Neural crest cell (in vitro differentiated cells): ENCODE measurements at regions not wholly inside any gene's neighbourhood (a gene's known extent, or its start where the extent isn't known, plus 50 kb on each side); places are given as distances from the start of the nearest gene placed in this dataset.
"Not testable (repeated sequence)": the region's sequence is repeated elsewhere in the genome, so short reads cannot be mapped to it uniquely, and the experiment has no call there.

Source experiments
- DNase-seq: peaks from one replicate; pipeline ENCODE4 v3.0.0; 2021; ENCODE audit warnings: low read depth, mixed read lengths, low spot score
- H3K27ac Mint-ChIP-seq: one replicate; pipeline ENCODE4 v1.8.0; 2021; ENCODE audit warnings: mild to moderate bottlenecking, mixed read lengths; ENCODE audit not compliant: unreplicated experiment
- H3K27me3 Mint-ChIP-seq: 2 replicates; pipeline ENCODE4 v1.8.0; 2021; ENCODE audit warnings: low read depth, mild to moderate bottlenecking, mixed read lengths
- H3K36me3 Mint-ChIP-seq: 2 replicates; pipeline ENCODE4 v1.8.0; 2021; ENCODE audit warnings: low read depth, mild to moderate bottlenecking, mixed read lengths
- H3K4me1 Mint-ChIP-seq: 2 replicates; pipeline ENCODE4 v1.8.0; 2021; ENCODE audit warnings: mixed read lengths
- H3K4me3 Mint-ChIP-seq: one replicate; pipeline ENCODE4 v1.8.0; 2021; ENCODE audit warnings: mild to moderate bottlenecking, mixed read lengths
- H3K9me3 Mint-ChIP-seq: 2 replicates; pipeline ENCODE4 v1.8.0; 2021; ENCODE audit warnings: mixed read lengths
- CTCF ChIP-seq: fragments of 200-600 bp; sonication (generic); conservative IDR thresholded peaks from 2 replicates; pipeline ENCODE4 v1.5.0; 2021; ENCODE audit warnings: antibody characterized with exemption, mild to moderate bottlenecking

GRCh38 chr4:17436047-17436749 lies 75.7 kb downstream of the QDPR start:
- H3K4me3 Mint-ChIP-seq, H3K36me3 Mint-ChIP-seq, H3K9me3 Mint-ChIP-seq, H3K27ac Mint-ChIP-seq, DNase-seq, H3K4me1 Mint-ChIP-seq, H3K27me3 Mint-ChIP-seq: not testable (repeated sequence)

GRCh38 chr4:17433827-17434226 lies 78.1 kb downstream of the QDPR start:
- DNase-seq: no peak
- Mint-ChIP-seq H3K4me3 (no peak overlapping the region), H3K36me3 (no peaks in the 10 kb centered on the region), H3K27me3 (no peaks in the 10 kb centered on the region), H3K27ac (no peak overlapping the region), H3K4me1 (no peaks in the 10 kb centered on the region), H3K9me3 (peaks cover 7% of the 10 kb centered on the region)
- no peak for TF ChIP-seq CTCF

- no peak for DNase-seq
- no peak for TF ChIP-seq CTCF
- H3K36me3 Mint-ChIP-seq: no peaks in the 10 kb centered on the region
- H3K27ac Mint-ChIP-seq: no peak overlapping the region
- H3K4me3 Mint-ChIP-seq: no peak overlapping the region
- no peaks in the 10 kb centered on the region for H3K27me3 Mint-ChIP-seq
- peaks cover 4% of the 10 kb centered on the region for H3K4me1 Mint-ChIP-seq
- H3K9me3 Mint-ChIP-seq: peaks cover 7% of the 10 kb centered on the region
Observed at GRCh38 chr4:17427991-17428390, 83.9 kb downstream of the QDPR start.

GRCh38 chr4:17426222-17426621 lies 85.7 kb downstream of the QDPR start:
- no peak for DNase-seq
- Mint-ChIP-seq H3K27me3 (no peaks in the 10 kb centered on the region), H3K4me3 (no peak overlapping the region), H3K27ac (no peak overlapping the region), H3K9me3 (peaks cover 2% of the 10 kb centered on the region), H3K4me1 (peaks cover 4% of the 10 kb centered on the region), H3K36me3 (no peaks in the 10 kb centered on the region)
- no peak for TF ChIP-seq CTCF

- no peak for TF ChIP-seq CTCF
- Mint-ChIP-seq H3K36me3 (peaks cover 13% of the 10 kb centered on the region), H3K4me1 (no peaks in the 10 kb centered on the region), H3K27ac (no peak overlapping the region), H3K9me3 (peaks cover 14% of the 10 kb centered on the region), H3K4me3 (no peak overlapping the region), H3K27me3 (no peaks in the 10 kb centered on the region)
- DNase-seq: no peak
Observed at GRCh38 chr4:17418010-17418409, 93.9 kb downstream of the QDPR start.

- no peak for TF ChIP-seq CTCF
- Mint-ChIP-seq H3K36me3 (peaks cover 13% of the 10 kb centered on the region), H3K9me3 (peaks cover 14% of the 10 kb centered on the region), H3K27me3 (no peaks in the 10 kb centered on the region), H3K4me3 (no peak overlapping the region), H3K4me1 (no peaks in the 10 kb centered on the region), H3K27ac (no peak overlapping the region)
- DNase-seq: no peak
Observed at GRCh38 chr4:17414392-17414791, 97.5 kb downstream of the QDPR start.
